K562 (cell line): ENCODE measurements at regions not wholly inside any gene's neighbourhood (a gene's known extent, or its start where the extent isn't known, plus 50 kb on each side); places are given as distances from the start of the nearest gene placed in this dataset.
"Not testable (repeated sequence)": the region's sequence is repeated elsewhere in the genome, so short reads cannot be mapped to it uniquely, and the experiment has no call there.

Experiments
- ATF7 ChIP-seq: fragments of 450-650 bp; IDR thresholded peaks from 2 replicates; pipeline ENCODE4 v1.7.1; 2014; ENCODE audit warnings: mild to moderate bottlenecking, moderate library complexity
- BRD9 ChIP-seq: fragments of 450-650 bp; IDR thresholded peaks from 2 replicates; pipeline ENCODE4 v1.6.1; 2018; ENCODE audit warnings: low read depth; ENCODE audit not compliant: partially characterized antibody
- ELK1 ChIP-seq: sonication (generic); formaldehyde crosslinking; IDR thresholded peaks from 2 replicates; pipeline ENCODE4 v1.8.1; 2022; ENCODE audit warnings: missing genetic modification reagents
- EZH2 ChIP-seq: IDR thresholded peaks from 2 replicates; pipeline ENCODE4 v1.6.1; 2012; ENCODE audit warnings: low read depth, mild to moderate bottlenecking, inconsistent platforms, low read length, borderline replicate concordance
- GTF2F1 ChIP-seq: IDR thresholded peaks from 2 replicates; pipeline ENCODE4 v1.6.1; 2011; ENCODE audit warnings: low read depth, low read length, improper control_type of control experiment
- HDAC2 ChIP-seq: fragments of 450-650 bp; IDR thresholded peaks from 2 replicates; pipeline ENCODE4 v1.6.1; 2016; ENCODE audit warnings: mild to moderate bottlenecking
- MTA2 ChIP-seq: fragments of 450-650 bp; IDR thresholded peaks from 2 replicates; pipeline ENCODE4 v1.6.1; 2016; ENCODE audit warnings: low read depth
- PCBP2 ChIP-seq: fragments of 200-400 bp; formaldehyde crosslinking; IDR thresholded peaks from 2 replicates; pipeline ENCODE4 v1.6.1; 2018; ENCODE audit warnings: low read length, low read depth, mild to moderate bottlenecking, moderate library complexity; ENCODE audit not compliant: poor library complexity, severe bottlenecking
- RNF2 ChIP-seq: sonication (generic); IDR thresholded peaks from 2 replicates; pipeline ENCODE4 v1.6.1; 2016
- SP1 ChIP-seq: sonication (generic); formaldehyde crosslinking; IDR thresholded peaks from 2 replicates; pipeline ENCODE4 v1.8.1; 2022; ENCODE audit warnings: mild to moderate bottlenecking, missing genetic modification reagents
- SPI1 ChIP-seq: IDR thresholded peaks from 2 replicates; pipeline ENCODE4 v1.6.1; 2011; ENCODE audit warnings: low read depth, low read length, control low read depth, borderline replicate concordance
- ZFP1 ChIP-seq: fragments of 450-650 bp; formaldehyde crosslinking; IDR thresholded peaks from 2 replicates; pipeline ENCODE4 v1.4.0; 2020; ENCODE audit warnings: mild to moderate bottlenecking, mixed read lengths
- ZFP36 ChIP-seq: fragments of 150-350 bp; IDR thresholded peaks from 2 replicates; pipeline ENCODE4 v1.6.1; 2018; ENCODE audit warnings: low read length, low read depth; ENCODE audit not compliant: partially characterized antibody
- ZNF121 ChIP-seq: sonication (generic); formaldehyde crosslinking; conservative IDR thresholded peaks from 2 replicates; pipeline ENCODE4 v1.8.0; 2022; ENCODE audit warnings: missing genetic modification reagents

DNA sequence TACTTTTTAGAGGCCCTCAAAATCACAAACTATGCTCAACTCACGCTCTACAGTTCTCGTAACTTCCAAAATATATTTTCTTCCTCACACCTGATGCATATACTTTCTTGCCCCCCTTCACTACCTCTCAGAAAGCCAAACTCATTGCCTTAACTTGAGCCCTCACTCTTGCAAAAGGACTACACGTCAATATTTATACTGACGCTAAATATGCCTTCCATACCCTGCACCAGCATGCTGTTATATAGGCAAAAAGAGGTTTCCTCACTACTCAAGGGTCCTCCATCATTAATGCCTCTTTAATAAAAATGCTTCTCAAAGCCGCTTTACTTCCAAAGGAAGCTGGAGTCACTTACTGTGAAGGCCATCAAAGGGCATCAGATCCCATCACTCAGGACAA is 92.9 kb upstream of the ATF7IP2 start:
- TF ChIP-seq ZNF121; PCBP2; ATF7; SP1 (CRISPR knock-in tag); MTA2; HDAC2; ELK1; EZH2; GTF2F1; ZFP36; ZFP1 (CRISPR knock-in tag); RNF2; SPI1; BRD9: not testable (repeated sequence)
